ENCODE measurements at regions not wholly inside any gene's neighbourhood (a gene's known extent, or its start where the extent isn't known, plus 50 kb on each side); places are given as distances from the start of the nearest gene placed in this dataset.

DNA sequence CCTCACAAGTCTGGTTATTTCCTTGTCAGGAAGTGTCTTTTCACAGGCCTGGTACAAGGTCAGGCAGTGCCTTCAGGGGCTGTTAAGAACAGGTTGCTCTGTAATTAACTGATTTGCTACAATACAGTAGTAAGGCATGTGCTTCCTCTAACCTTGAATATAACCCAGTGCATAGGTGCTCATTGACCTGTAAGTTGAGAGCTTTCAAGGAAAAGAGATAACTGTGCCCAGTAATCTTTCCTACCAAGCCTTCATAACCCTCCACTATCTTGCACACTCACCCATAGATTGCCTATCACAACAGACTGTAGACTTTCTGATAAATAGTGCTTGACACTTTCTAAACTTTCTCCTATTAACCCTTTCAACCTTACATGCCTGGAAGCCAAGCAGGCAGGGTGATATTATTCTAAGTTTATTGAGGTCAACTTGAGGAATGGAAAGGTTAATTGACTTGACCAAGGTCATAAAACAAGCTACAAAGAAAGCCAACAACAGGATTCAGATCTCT is 148.1 kb downstream of the PPARGC1A start:
- DNase-seq (ENCODE audit: low spot score), result no peak

DNA sequence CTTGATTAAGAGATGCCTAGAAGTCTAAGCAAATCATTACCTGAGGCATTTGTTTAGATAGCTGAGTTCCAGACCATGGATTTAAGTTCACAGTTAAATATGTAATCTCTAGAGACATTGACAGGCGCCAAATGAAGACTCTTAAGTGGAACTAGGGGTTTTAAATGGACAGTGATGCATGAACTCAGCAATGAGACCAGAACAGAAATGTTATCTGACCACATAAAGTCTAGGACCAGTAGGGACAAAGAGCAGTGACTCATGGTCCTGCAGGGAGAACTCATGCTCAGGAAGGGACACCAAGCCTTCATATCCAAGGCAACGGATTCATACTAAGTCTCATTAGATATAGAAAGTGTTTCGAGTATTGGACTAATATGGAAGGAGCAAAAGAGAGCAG is 152.3 kb downstream of the PPARGC1A start:
- no peak for DNase-seq (ENCODE audit: low spot score)

DNA sequence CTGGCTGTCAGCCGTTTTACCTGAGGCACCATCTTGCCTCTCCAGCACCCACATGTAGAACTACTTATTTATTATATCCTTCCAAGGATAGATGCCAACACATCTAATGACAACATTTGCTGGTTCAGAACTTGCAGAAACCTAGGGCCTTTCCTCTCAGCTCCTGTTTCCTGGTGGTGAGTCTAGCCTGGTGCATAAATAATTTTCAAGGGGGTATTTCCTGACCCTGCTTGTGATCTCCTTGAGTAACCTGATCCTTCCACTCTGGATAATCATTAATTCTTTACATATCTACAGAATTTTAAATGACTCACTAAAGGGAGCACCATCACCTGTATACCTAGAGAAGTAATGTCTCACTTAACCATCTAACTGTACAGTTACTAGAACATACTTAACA is 153.4 kb downstream of the PPARGC1A start:
- no peak for DNase-seq (ENCODE audit: low spot score)

DNA sequence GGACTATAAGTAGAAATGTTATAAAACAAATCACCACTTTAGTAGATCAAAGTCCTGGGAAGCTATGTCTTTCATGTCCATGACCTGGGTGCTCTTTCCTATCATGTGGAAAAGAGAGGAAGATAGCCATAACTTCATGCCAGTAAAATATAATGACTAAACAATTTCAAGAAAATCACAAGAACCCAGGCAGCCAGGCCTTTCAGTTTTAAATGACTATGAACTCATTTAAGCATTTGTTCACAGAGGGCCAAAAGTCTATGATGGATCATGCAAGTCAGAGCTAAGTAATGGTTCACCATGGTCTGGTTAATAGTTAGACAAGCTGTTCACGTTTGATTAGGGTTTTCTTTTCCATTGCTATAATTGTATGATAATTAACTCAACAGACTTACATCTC is 155.8 kb downstream of the PPARGC1A start:
- no peak for DNase-seq (ENCODE audit: low spot score)

DNA sequence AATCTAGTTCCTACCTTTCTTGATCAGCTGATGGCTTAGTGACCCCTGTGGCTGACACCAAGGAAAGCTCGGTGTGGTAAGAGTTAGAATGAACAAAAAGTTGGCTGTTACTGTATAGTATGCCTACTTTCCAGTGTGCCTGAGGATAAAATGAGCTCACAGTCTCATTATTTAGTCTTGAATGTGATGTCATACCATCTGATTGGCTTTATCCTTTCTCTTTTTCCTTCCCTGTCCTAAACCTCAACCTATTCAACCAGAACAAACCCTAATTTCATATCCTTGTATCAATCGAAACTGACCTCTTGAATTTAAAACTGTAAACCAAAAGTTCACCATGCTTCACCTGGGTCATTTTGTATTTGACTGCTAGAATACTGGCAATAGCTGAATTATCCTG is 156.4 kb downstream of the PPARGC1A start:
- no peak for DNase-seq (ENCODE audit: low spot score)

DNA sequence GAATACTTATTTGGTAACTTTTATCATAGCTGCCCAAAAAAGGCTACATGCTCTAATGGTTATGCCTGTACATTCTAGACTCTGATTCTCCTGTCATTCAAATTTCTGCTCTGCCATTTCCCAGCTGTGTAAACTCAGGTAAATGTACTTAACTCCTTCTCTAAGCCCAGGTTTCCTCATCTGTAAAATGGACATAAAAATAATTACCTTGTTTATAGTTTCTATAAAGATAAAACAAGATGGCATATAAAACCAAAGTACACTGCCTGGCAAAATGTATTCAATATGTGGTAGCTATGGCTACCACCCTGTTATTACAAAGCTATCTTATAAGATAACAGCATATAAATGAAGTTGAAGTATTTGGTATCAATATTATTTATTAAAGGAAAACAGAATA is 158.8 kb downstream of the PPARGC1A start:
- no peak for DNase-seq (ENCODE audit: low spot score)

DNA sequence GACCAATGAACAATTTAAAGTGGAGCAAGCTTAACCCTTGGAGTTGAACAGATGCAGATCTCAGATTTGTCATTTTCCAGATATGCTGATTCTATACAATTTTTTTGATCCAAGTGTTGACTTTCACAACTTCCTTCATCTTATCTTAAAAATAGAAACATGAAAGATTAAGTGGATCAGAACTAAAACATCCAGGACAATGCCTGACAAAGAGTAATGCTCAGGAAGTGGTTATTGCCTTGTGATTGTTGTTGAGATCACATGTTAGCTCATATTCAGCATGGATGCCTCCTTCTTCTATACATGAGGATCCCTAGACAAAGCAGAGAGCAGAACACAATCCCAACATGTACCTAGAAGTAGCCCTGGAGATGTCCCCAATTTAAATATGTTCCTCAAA is 160.9 kb downstream of the PPARGC1A start:
- DNase-seq (ENCODE audit: low spot score), result no peak

DNA sequence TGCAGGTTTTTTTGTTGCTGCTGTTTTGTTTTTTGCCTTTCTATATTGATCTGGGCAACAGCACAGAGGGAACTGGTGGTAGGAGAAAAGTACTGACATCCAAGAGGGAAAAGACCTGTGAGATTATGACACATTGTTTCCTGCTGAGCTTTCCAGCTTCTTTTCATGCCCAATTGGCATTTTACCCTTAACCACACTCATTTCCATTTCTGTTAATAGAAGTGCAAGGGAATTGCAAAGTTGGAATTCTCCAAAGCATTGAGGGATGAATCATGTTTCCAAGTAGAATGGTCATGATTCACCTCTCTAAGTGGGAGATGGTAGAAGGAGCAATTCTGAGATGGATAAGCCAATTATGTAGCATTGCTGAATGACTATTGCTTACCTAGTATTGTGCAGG is 161.5 kb downstream of the PPARGC1A start:
- DNase-seq (ENCODE audit: low spot score), result peak; percentile 23

DNA sequence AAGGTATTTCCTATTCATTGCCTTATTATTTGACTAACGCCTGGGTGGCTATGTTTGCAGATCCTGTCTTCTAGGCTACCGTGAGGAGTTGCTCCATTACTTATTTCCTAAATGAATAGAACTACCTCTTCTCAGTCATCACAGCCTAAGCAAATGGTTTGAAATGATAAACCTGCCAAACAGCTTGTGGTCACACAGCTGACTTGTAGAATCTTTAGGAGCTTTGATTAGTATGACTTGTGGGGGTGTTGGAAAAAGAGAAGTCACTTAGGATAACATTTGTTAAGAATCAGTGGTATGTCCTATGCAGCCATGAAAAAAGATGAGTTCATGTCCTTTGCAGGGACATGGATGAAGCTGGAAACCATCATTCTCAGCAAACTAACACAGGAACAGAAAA is 169.3 kb downstream of the PPARGC1A start:
- DNase-seq (ENCODE audit: low spot score), result no peak

DNA sequence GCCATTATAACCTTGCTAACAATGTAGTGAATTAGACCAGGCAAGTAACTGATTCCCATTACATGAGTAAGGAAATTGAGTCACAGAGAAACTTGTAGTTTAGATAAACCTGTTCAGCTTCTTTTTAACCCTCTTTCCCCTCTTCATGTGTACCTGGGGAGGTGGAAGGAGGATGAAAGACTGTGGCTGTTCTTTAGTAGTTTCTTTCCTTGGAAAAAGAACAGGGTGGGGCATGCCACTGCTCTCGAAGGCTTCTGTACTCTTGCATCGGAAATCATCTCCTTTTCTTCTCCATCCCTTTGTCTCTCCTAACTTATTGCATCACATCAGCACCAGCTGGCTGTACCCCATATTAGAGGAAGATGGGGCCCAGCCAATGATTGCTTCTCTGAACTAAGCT is 171.4 kb downstream of the PPARGC1A start:
- no peak for DNase-seq (ENCODE audit: low spot score)

DNA sequence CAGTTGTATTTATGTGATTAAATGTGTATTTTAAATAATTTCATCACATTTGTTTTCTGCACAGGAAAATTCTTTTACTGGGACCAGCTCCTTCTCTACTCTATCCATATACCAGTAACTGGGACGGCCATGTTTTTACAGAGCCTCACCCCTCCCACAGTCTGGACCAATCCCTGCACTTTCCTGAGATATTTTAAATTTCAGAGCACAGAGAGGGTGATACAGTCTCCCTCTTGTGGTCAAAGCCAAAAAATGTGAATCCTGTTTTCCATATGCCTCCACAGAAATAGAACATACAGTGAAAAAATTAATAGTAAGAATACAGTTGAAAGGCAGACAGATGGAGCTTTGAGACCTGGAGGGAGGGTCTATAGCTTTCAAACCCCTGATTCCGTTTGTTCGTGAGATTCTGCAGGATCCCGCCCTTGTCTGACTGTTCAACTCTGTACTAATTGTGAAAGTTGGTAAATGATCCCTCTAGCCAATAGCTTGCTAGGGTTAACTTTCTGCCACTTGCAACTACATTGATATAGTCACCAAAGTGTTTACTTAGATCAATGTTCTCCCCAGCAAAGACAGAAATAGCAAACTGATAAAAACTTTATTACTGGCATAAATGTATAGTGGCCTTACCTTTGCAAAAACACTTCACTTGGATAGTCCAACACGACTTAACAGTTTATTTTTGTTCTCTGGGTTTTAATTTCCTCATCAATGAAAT is 172.2 kb downstream of the PPARGC1A start:
- DNase-seq (ENCODE audit: low spot score), result no peak

DNA sequence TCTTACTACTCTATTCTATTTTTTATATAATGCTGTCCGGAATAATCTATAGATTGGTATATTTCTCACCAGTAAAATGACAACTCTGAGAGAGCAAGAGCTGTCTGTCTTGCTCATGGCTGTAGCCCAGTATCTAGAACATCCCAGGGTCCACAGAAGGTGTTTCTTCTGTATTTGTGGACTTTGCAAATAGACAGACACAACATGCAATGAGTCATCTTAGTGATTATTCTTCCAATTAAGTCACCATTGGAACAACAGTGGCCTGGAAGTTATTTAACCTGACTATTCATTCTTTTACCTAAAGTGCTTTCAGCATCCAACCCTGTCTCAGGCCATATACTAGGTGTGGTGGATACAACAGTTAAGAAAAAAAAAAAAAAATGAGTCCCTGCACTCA is 179.5 kb downstream of the PPARGC1A start:
- DNase-seq (ENCODE audit: low spot score), result no peak

DNA sequence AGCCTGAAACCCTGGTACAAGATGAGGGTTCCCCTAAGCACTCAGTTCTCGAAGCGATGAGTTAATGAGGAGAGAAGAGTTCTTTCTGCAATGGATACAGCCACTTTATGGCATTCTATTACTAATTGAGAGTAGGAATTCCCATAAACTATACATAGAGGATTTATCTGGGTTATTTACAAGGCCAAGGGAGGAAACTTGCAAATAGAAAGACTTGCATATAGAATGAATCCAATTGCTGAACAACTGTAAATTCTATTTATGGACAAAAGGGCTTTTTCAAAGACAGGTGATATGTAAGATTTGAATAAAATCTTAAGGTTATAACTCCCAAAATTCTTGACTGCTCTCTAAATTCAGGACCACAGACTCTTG is 182.2 kb downstream of the PPARGC1A start:
- DNase-seq (ENCODE audit: low spot score), result no peak

DNA sequence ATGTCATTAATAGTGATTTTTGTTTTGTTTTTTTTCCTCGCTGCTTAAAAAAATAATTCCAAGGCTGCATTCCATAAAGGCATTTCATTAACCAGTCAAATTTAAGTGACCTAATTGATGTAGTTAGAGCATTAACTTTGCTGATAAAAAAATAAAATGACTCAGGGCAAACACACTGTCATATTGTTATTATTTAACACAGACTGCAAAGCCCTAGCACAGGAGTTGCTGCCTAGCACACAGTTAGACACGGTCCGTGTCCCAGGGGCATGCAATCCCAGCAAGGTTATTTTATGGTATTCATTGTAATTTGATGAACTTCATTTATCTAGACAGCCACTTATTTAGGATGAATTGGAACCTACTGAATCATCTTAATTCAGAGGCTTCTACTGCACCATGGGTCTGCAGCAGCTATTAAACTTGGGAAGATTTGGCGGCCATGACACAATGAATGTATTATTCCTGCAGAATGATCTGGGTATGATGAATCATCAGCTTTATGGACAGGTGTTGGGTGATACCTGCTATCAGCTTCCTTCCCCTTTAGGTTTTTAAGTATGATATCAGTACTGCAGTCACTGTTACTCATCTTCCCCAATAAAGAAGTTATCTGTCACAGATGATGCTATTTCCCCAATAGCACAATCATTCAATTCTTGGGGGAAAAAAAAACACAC is 182.7 kb downstream of the PPARGC1A start:
- DNase-seq (ENCODE audit: low spot score), result no peak

DNA sequence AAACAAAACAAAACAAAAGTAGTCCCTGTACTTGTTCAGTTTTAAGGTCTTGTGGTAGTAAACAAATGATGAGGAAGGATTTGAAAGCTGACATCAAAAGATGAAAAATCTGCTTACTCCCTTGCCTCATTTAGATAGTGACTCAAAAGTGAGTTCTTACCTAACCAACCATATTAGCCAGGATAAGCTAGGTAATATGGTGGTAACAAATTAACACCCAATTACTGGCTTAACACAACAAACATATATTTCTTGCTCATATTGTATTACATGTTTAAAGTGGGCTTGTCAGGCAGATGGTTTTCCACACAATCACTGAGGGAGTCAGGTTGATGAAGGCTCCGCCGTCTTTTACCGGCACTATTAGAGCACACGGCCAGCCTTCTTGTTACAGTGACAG is 189.7 kb downstream of the PPARGC1A start:
- no peak for DNase-seq (ENCODE audit: low spot score)

DNA sequence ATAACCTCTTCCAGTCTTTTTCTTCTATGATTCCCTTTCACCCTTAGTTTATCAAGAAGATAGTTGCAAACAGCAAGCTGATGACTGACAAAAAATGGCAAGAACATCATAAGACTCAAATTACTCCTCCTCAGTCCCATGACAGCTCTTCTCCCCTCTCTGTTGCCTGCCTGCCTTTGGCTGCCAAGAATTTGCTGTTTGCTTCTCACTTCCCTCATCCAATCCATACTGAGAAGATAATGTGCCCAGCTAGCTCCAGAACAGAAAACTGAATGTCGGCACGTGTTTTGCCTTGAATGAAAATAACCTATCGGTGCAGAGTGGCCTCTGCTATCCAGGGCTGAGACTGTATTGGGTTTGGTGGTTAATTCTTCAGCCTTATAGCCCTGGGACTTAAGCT is 192.1 kb downstream of the PPARGC1A start:
- no peak for DNase-seq (ENCODE audit: low spot score)

DNA sequence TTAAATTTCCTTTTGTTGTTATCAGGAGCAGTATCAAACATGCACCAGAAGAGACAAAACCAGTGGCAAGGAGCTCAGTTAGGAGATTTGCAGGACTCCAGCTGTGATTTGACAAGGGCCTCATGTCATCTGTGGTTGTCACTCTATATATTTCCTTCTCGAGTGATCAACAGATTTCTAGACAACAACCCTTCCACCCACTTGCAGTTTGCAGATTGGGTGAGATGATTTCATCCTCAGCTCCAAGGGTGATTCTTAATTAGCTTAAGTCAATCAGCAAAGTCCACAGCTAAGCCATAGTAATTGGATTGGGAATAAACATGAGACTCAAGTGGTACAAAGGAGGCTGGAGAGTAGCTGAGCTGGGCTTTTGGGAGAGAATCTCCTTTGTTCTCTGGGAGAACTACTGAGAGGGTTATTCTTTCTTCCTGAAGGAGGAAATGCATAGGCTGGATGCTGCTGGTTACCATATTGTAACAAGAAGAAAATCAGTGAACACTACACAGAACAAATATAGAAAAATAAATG is 192.8 kb downstream of the PPARGC1A start:
- DNase-seq (ENCODE audit: low spot score), result no peak

DNA sequence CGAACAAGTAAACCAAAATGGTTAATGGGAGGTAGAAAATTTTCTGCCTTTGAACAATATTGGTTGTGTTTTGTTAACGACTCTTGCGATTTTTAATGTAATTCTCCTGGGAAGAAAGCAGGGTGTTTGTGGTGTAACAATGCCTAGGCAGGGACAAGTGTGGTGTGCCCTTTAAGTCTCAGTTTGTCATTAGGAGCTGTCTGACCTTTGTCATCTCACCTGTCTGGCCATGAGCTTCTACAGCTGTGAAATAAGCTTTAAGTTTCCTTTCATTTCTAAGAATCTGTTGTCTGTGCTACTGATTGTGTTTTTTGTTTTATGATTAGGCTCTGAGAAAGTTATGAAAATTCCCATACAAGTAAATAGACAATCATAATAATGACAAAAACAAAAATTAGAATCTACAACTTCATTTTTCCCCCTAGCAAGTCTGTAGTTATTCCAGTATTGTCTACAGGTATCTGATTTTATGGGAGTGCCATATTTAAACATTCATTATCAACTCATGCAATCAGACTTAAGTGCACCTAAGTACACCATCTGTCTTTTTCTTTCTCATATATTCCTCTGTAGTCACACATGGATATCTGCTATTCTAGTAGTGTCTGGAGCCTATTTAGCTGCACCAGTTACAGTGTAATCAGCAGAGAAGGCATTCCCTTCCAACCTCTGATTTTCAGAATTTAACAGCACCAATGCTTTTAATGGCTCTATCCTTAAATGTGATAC is 203.5 kb downstream of the PPARGC1A start:
- no peak for DNase-seq (ENCODE audit: low spot score)

DNA sequence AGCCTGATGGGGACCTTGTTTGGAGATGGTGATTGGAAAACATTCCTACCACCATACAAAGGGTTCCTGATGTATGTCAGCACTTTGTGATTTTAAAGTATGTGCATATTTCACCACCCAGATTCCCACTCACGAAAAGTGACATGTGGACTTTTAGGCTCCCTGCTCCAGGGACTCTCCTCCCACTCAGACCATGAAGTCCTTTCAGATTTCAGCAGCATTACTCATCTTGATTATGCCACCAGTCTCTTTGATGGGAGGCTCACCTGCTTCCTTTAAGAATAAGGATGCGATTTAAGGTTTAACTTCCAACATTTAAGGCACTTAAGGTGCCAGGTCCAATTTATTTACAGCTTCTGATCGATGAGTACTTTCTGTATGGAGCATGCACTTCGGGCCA is 204.4 kb downstream of the PPARGC1A start:
- no peak for DNase-seq (ENCODE audit: low spot score)

DNA sequence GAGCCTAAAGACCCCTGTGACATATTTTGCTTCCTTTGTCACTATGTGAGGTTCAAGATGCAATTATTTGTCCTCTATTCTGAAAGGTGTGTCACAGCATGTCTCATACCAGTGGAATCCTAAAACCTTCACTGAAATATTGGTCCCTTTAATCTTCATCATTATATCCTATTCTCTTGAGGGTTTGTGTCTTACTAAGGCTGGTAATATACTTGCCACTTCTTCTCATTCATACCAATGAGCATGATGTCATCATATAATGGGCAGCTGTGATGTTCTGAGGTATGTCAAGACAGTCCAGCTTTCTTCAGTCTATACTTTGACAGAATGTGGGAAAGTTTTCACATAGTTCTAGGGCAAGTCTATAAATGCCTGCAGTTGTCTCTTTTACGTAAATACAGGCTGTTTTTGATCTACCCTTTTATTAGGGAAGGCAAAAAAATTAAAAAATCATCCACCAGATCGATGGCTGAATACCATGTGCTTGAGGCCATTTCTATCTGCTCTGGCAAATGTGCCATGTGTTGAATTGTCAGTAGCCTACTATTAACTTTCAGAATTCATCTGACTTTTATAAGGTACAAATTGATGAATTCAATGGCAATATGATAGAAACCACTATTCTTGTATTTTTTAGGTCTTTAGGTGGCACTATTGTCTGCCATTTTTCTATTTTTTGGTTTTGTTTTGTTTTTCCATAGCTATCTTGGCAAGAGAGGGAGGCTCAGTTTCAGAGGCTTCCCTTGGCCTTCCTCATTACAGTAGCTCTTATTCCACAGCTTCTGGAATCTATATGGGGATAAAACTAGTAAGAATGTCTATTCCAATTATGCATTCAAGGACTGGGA is 209.0 kb downstream of the PPARGC1A start:
- no peak for DNase-seq (ENCODE audit: low spot score)

DNA sequence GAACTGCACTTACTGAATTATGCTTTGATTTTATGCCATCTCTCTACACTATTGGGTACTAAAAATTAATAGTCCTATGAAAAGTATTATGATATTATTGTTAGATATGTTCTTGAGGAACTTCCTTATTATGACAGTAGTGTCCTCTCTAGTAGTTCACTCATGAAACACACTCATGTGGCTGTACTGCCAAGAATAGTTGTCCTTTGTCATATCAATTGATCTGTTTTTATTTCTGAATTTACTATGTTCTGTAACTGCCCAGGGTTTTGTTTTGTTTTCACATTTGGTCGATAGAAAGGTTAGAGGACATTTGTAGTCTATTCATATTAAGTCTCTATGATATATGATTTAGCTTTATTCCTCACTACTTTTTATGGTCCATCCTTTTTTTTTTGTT is 215.2 kb downstream of the PPARGC1A start:
- no peak for DNase-seq (ENCODE audit: low spot score)

DNA sequence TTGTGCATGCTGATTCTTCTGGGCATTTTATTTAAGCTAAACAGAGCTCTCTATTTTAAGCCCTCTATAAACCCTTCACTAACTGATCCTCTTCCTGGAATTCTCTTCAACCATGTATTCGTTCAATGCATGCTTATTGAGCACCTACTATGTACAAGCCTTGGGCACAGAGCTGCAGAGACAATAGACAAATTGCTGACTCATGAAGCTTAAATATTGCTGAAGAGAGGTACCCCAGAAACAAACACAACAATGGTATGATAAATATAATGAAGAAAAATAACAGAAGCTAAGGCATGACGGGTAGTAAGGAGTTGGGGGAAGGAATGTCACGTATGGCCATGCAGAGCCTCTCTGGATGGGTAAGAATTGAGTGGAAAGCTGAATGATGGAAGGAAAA is 222.2 kb downstream of the PPARGC1A start:
- DNase-seq (ENCODE audit: low spot score), result no peak
